Epidermal melanocyte (primary cell): ENCODE measurements at regions not wholly inside any gene's neighbourhood (a gene's known extent, or its start where the extent isn't known, plus 50 kb on each side); places are given as distances from the start of the nearest gene placed in this dataset.

Source experiments
- DNase-seq: peaks from one replicate; pipeline ENCODE4 v3.0.0; 2011; ENCODE audit warnings: low spot score; ENCODE audit not compliant: insufficient read length

DNA sequence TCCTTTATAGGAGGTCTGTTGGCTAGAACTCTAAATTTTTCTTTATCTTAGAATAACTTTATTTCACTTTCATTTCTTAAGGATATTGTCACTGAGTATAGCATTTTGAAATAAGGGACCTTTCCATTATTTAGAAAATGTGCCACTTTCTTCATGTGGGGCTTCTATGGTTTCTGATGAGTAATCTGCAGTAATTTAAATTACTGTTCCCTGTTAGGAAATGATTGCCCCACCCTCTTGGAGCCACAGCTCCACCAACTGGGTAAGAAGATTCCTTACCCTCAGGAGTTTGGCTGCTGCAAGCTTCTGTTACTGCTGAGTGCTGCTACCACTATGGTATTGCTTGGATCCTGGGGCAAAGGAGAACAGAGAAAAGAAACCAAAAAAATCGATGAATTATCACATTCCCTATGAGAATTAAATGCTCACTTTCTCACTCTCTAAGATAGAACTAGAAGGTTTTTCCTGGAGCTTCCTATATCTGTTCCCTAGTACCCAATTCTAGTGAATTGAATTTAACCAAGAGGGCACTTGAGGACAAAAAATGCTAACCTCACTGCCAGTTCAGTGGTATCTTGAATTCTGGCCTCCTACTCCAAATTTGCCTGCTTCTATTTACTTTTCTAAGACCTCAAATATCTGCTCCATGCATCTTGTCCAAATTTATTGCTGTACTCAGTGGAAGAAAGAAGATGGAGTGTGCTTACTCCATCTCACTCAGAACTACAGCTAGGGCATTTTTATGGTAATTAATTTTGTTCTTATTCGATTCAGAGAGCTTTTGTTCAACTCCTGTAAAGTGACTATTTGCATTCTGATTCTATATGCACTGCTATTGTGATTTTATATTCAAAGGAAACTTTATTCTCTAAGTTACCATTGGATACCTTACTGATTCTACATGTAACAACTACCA is 2111.3 kb downstream of the MAT2B start:
- DNase-seq, result no peak

GRCh38 chr5:165617491-165617890 is 2112.1 kb downstream of the MAT2B start:
- no peak for DNase-seq

- no peak for DNase-seq
Measured at GRCh38 chr5:165620394-165620793, 2115.0 kb downstream of the MAT2B start.

DNA sequence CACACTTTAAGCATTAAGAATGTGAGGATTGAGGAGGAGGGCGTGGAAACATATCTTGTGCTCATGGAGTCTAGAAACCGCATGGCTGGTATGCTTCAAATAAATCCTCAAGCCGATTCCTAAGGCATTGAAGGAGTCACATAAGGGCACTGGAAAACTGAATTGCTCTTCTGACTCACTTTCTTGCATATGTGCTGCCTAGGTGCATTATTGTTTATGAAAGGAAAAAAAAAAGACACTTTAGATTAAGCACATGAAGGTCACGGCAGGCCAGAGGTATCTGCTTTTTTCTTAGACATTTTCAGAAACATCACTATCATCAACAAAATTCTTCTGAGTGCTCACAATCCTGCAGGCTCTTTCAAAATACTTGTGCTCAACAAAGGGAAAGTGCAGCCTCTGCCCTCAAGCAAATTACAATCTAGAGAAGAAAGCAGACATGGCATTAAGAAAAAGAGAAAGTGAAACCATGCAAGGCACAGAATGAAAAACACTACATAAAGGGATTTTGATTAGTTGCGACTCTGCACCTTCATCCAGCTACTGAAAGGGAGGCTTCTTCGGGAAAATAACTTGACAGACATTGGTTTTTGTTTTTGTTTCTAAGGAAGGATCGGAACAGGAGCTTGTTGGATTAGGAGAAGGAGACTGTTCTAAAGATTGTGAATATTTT is 2117.6 kb downstream of the MAT2B start:
- no peak for DNase-seq

DNA sequence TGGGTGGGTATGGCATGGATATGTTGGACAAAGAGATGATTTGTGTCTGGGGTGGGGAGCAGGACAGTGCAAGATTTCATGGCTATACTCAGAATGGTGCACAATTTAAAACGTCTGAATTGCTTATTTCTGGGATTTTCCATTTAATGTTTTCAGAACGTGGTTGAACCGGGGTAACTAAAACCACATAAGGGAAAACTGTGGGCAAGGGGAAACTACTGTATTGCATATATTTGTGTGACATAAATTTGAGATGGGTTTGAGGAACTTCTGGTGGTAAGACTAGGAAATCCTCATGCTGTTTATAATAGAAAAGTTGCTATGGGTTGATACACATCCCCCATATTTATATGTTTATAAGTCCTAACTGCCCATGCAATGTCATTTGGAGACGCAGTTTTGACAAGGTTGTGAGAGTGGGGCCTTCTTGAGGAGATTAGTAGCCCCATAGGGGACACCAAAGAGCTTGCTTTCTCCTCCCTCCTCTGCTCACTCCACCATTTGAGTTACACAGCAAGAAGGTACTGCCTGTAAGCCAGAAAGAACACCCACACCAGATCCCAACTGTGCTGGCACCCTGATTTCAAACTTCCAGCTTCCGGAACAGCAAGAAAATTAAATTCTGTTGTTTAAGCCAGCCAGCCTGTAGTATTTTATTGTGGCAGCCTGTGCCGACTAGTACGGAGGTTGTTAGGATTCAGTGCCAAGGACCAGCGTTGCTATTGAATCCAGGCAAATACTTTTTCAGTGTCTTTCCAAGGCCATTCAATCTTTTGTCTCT is 2118.9 kb downstream of the MAT2B start:
- no peak for DNase-seq

GRCh38 chr5:165626161-165626560 is 2120.7 kb downstream of the MAT2B start:
- no peak for DNase-seq

DNA sequence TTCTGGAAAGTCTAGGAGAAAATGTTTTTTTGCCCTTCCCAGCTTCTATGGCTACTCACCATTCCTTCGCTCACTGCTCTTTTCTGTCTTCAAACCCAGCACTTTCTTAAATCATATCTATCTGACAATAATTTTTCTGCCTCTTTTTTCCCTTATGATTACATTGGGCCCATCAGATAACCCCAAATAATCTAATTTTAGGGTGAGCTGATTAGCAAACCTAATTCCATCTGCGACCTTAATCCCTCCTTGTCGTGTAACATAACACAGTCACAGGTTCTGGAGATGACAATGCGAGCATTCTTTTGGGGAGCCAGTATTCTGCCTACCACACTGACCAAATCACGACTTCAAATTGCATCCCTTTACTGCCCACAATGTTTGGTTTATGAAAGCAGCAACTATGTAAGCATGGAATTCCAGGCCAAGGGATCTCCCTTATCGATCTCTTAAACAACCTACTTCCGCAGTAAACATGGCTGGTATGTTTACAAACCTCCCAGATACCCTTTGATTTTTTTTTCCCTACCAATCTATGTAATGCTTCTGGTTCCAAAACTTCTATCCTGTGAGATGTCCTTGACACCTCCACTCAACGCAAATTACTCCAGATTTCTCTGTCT is 2122.2 kb downstream of the MAT2B start:
- no peak for DNase-seq

DNA sequence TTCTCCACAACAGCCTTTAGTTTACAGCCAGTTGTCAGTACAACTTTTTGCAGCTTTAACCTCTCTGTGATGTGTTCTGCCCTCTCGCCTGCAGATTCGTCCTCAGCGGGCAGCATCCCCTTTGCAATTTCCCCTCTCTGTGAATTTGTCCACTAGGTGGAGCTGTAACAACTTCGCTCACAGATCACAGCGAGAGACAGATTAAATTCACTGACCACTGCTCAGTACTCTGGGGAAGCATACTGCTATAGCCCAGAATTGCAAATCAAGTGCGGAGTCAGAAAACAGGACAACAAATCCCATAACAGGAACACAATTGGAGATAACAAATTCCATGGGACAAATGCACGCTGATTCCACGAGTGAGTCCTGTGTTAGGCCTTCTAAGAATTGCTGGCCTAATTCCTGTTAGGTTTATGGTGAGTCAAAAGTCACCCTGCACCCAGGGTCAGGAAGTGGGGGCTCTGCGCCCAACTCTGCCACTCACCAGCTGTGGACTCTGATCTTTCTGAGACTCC is 2124.9 kb downstream of the MAT2B start:
- no peak for DNase-seq

GRCh38 chr5:165631235-165631634 is 2125.8 kb downstream of the MAT2B start:
- no peak for DNase-seq

GRCh38 chr5:165642366-165642765 is 2136.9 kb downstream of the MAT2B start:
- no peak for DNase-seq

GRCh38 chr5:165665735-165666400 is 2160.4 kb downstream of the MAT2B start:
- DNase-seq, result no peak

DNA sequence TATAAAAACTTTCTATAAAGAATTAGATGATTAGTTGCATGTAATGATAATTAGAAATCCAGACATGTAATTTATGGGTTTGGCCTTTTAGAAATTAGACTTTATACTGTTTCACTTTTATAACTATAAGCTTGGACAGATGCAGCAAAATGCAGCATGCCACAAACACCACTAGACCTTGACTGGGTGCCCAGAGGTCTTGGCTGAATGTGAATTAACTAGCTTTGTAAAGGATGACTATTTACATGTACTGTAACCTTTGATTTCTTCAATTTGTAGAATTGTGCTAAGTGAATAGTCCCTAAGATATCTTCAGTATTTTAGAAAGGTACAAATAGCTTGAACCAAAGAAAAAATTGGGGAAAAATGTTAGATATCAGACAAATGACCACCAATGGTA is 2168.1 kb downstream of the MAT2B start:
- no peak for DNase-seq

DNA sequence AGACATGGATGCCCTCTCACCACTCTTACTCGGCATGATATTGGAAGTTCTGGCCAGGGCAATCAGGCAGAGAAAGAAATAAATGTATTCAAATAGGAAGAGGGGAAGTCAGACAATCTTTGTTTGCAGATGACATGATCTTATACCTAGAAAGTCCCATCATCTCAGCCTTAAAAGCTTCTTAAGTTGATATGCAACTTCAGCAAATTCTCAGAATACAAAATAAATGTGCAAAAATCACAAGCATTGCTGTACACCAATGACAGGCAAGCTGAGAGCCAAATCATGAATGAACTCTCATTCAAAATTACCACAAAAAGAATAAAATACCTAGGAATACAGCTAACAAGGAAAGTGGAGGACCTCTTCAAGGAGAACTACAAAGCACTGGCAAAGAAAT is 2190.4 kb downstream of the MAT2B start:
- no peak for DNase-seq

GRCh38 chr5:165705960-165706359 is 2200.5 kb downstream of the MAT2B start:
- no peak for DNase-seq

GRCh38 chr5:165712011-165712410 is 2206.6 kb downstream of the MAT2B start:
- DNase-seq, result no peak

DNA sequence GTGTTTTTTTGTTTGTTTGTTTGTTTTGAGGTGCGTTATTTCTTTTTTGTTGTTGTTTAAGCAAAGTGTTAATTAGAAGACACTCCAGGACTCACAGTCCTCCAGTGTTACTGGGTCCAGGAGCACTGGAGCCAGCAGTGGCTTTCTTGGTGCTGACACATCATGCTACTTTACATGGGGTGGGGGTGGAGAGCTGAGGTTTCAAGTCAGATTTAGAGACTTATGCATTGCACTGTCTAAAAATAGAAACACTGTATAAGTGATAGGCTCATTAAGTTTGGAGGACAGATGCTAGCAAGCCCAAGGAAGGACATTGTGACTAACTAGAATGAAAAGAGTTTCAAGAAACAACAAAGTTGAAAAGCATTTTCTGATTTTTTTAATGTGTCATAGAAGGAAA is 2209.2 kb downstream of the MAT2B start:
- no peak for DNase-seq

GRCh38 chr5:165720901-165721300 is 2215.5 kb downstream of the MAT2B start:
- DNase-seq, result no peak

GRCh38 chr5:165722401-165722800 is 2217.0 kb downstream of the MAT2B start:
- DNase-seq, result no peak

GRCh38 chr5:165723931-165724330 is 2218.5 kb downstream of the MAT2B start:
- DNase-seq, result no peak

DNA sequence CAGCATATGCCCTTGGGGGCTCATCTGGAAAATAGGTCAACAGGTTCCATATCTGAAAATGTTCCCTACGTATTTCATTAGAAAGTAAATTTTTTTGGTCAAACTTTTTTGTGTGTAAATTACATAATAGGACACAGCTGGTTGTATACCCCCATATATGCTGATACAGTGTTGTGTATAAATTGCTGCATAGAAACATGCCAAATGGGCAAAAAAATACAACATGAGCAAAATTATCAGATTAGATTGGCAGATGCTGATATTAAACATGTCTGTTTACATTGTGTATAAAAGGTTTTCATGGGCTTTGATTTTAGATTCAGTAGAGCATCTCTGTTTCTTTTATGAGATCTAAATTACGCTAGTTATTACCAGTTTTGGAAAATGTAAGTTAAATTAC is 2223.0 kb downstream of the MAT2B start:
- DNase-seq, result no peak

- DNase-seq, result no peak
Measured at GRCh38 chr5:165735388-165735787, 2230.0 kb downstream of the MAT2B start.
